ENCODE measurements at regions not wholly inside any gene's neighbourhood (a gene's known extent, or its start where the extent isn't known, plus 50 kb on each side); places are given as distances from the start of the nearest gene placed in this dataset.

DNA sequence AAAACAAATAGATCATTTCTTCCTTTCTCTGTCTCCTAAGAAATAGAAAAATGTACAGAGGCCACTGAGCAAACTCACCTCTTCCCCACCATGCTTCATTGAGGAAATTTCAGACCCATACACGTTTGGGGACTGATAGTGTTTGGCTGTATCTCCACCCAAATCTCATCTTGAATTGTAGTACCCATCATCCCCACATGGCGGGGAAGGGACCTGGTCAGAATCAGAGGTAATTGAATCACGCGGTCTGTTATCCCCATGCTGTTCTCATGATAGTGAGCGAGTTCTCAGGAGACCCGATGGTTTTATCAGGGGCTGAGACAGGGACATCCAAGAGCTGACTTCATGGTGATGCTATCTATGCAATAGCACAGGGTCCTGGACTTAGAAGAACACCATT, 1655.8 kb downstream of the MAT2B start:
- TF ChIP-seq SMAD3 (CRISPR knock-in tag; IDR thresholded peaks at IDR 0.05) (no peak), YY1 (IDR thresholded peaks at IDR 0.05; ENCODE audit: insufficient read depth, insufficient replicate concordance, low read depth, low read length) (no peak), PHF21A (CRISPR knock-in tag; IDR thresholded peaks at IDR 0.05) (no peak), HNRNPLL (IDR thresholded peaks at IDR 0.05; ENCODE audit: low read depth, low read length, poor library complexity, severe bottlenecking) (no peak), ZBTB7A (CRISPR knock-in tag; IDR thresholded peaks at IDR 0.05) (no peak), POLR2AphosphoS5 (IDR thresholded peaks at IDR 0.05; ENCODE audit: low read depth, low read length) (no peak), ELF4 (CRISPR knock-in tag; IDR thresholded peaks at IDR 0.05; ENCODE audit: borderline replicate concordance) (no peak), PLRG1 (conservative IDR thresholded peaks at IDR 0.05) (no peak), NCOA1 (CRISPR knock-in tag; IDR thresholded peaks at IDR 0.05) (no peak), EZH2 (conservative IDR thresholded peaks at IDR 0.05; ENCODE audit: low read depth, low read length) (no peak), ZNF121 (CRISPR knock-in tag; IDR thresholded peaks at IDR 0.05) (no peak)
- TF ChIP-seq, protein P1, sequence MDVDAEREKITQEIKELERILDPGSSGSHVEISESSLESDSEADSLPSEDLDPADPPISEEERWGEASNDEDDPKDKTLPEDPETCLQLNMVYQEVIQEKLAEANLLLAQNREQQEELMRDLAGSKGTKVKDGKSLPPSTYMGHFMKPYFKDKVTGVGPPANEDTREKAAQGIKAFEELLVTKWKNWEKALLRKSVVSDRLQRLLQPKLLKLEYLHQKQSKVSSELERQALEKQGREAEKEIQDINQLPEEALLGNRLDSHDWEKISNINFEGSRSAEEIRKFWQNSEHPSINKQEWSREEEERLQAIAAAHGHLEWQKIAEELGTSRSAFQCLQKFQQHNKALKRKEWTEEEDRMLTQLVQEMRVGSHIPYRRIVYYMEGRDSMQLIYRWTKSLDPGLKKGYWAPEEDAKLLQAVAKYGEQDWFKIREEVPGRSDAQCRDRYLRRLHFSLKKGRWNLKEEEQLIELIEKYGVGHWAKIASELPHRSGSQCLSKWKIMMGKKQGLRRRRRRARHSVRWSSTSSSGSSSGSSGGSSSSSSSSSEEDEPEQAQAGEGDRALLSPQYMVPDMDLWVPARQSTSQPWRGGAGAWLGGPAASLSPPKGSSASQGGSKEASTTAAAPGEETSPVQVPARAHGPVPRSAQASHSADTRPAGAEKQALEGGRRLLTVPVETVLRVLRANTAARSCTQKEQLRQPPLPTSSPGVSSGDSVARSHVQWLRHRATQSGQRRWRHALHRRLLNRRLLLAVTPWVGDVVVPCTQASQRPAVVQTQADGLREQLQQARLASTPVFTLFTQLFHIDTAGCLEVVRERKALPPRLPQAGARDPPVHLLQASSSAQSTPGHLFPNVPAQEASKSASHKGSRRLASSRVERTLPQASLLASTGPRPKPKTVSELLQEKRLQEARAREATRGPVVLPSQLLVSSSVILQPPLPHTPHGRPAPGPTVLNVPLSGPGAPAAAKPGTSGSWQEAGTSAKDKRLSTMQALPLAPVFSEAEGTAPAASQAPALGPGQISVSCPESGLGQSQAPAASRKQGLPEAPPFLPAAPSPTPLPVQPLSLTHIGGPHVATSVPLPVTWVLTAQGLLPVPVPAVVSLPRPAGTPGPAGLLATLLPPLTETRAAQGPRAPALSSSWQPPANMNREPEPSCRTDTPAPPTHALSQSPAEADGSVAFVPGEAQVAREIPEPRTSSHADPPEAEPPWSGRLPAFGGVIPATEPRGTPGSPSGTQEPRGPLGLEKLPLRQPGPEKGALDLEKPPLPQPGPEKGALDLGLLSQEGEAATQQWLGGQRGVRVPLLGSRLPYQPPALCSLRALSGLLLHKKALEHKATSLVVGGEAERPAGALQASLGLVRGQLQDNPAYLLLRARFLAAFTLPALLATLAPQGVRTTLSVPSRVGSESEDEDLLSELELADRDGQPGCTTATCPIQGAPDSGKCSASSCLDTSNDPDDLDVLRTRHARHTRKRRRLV (CRISPR knock-in tag; IDR thresholded peaks at IDR 0.05) = no peak
